C4-2B (cell line): ENCODE measurements at regions not wholly inside any gene's neighbourhood (a gene's known extent, or its start where the extent isn't known, plus 50 kb on each side); places are given as distances from the start of the nearest gene placed in this dataset.

Experiments
- H3K27ac ChIP-seq: fragments of 450-650 bp; 2 replicates; pipeline ENCODE4 v1.5.1; 2017
- CTCF ChIP-seq: fragments of 450-650 bp; conservative IDR thresholded peaks from 2 replicates; pipeline ENCODE4 v1.5.1; 2017; ENCODE audit warnings: mild to moderate bottlenecking
- ZFX ChIP-seq: fragments of 450-650 bp; IDR thresholded peaks from 2 replicates; pipeline ENCODE4 v1.6.1; 2017

DNA sequence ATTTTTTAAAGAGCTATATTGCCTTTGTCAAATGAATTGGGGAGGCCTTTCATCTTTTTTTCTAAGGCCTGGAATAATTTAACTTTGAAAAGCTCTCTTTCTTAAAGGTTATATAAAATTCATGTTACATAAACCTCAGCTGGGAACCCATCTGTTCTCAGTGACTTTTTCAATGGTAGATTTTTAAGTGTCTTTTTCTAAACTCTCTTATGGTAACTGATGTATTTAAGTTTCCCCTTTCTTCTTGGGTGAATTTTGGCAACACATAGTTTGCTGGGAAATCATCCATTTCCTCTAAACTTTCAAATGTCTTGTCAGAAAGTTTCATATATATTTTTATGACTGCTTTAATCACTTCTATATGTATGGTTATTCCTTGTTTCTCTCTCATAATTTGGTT is 362.2 kb upstream of the KLF6 start:
- TF ChIP-seq CTCF (no peak), ZFX (no peak)
- no peak overlapping the region for H3K27ac ChIP-seq

GRCh38 chr10:4144817-4145216 is 359.8 kb upstream of the KLF6 start:
- H3K27ac ChIP-seq: no peak overlapping the region
- no peak for TF ChIP-seq ZFX
- no peak for TF ChIP-seq CTCF

GRCh38 chr10:4141471-4141870 is 356.5 kb upstream of the KLF6 start:
- no peak overlapping the region for H3K27ac ChIP-seq
- TF ChIP-seq ZFX (no peak), CTCF (no peak)

- no peak for TF ChIP-seq CTCF
- TF ChIP-seq ZFX: no peak
- H3K27ac ChIP-seq: no peak overlapping the region
Measured at GRCh38 chr10:4138146-4138721, 353.2 kb upstream of the KLF6 start.

DNA sequence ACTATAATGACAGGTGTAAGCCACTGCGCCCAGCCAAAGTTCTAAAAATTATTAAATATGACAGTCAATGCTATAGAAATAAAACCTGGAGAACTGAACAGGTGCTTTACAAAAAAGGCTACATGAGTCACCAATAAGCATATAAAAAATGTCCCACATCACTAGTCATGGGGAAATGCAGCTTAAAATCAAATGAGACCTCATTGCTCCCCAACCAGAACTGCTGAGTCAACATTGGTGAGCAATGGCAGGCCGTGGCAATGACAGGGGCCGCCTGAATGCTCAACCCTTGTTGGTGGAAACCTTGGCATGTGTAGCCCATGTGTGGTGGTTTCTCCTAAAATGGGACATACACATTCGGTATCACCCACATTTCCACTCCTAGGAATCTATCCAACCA is 352.3 kb upstream of the KLF6 start:
- no peak overlapping the region for H3K27ac ChIP-seq
- TF ChIP-seq CTCF (no peak), ZFX (no peak)

- H3K27ac ChIP-seq: no peak overlapping the region
- TF ChIP-seq ZFX: no peak
- TF ChIP-seq CTCF: no peak
Measured at GRCh38 chr10:4136121-4136520, 351.1 kb upstream of the KLF6 start.

DNA sequence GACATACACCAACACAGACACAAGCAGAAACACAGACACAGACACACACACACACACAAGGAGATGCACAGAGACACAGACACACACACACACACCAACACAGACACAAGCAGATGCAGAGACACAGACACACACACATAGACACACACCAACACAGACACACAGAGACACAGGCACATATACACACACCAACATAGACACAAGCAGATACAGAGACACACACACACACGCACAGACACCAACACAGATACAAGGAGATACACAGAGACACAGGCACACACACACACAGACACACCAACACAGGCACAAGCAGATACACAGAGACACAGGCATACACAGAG is 347.2 kb upstream of the KLF6 start:
- no peak overlapping the region for H3K27ac ChIP-seq
- TF ChIP-seq CTCF (no peak), ZFX (no peak)
